HG02970 (cell line): ENCODE measurements at regions not wholly inside any gene's neighbourhood (a gene's known extent, or its start where the extent isn't known, plus 50 kb on each side); places are given as distances from the start of the nearest gene placed in this dataset.
"Not testable (repeated sequence)": the region's sequence is repeated elsewhere in the genome, so short reads cannot be mapped to it uniquely, and the experiment has no call there.

Experiments used
- ATAC-seq: cut with Tn5 transposase; IDR thresholded peaks from one replicate; pipeline ENCODE4 v1.9.1; 2021; ENCODE audit warnings: mild to moderate bottlenecking, moderate library complexity, moderate number of reproducible peaks; ENCODE audit not compliant: unreplicated experiment, low FRiP score

DNA sequence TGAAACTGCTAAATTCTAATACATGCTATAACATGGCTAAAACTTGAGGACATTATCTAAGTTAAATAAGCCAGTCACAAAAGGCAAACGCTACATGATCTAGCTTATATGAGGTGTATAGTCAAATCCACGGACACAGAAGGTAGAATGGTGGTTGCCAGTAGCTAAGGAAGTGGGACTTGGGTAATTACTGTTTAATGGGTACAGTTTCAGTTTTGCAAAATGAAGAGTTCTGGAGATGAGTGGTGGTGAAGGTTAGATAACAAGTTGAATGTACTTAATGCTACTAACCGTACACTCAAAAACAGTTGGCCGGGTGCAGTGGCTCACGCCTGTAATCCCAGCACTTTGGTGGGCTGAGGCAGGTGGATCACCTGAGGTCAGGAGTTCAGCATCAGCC is 644.5 kb upstream of the DIPK2B start:
- ATAC-seq: no peak

DNA sequence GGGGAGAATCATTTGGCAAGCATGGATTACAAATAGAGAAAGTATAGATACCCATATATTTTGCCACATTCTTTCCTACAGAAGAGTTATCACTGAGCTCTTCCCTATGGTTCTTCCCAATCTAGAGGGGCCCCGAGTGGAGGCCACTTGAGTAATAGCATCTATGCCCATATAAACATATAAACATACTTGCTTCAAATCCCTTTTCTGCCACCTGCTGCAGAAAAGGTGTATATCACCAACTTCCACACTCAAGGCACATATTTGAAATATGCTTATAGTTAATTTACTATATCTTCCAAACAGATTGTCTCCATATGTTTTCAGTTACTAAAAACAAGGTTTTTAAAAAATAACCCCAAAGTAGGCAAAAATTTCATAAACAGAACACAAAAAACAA is 642.8 kb upstream of the DIPK2B start:
- ATAC-seq: no peak

DNA sequence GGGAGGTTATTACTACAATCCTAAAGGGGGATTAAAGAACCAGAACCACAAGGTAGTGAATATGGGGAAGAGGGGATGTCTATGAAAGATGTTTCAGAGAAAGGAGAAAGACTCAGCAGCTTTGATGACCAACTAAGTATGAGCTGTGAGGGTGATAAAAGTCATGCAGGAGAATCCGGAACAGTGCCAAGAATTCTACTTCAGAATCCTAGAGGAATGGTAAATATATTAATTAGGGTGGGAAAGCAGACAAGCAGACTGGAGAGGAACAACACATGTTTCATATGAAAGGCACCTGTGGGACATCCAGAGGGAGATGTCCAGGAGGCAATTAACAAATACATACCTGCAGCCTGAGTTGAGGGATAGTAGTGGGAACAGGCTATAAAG is 642.2 kb upstream of the DIPK2B start:
- ATAC-seq: no peak

DNA sequence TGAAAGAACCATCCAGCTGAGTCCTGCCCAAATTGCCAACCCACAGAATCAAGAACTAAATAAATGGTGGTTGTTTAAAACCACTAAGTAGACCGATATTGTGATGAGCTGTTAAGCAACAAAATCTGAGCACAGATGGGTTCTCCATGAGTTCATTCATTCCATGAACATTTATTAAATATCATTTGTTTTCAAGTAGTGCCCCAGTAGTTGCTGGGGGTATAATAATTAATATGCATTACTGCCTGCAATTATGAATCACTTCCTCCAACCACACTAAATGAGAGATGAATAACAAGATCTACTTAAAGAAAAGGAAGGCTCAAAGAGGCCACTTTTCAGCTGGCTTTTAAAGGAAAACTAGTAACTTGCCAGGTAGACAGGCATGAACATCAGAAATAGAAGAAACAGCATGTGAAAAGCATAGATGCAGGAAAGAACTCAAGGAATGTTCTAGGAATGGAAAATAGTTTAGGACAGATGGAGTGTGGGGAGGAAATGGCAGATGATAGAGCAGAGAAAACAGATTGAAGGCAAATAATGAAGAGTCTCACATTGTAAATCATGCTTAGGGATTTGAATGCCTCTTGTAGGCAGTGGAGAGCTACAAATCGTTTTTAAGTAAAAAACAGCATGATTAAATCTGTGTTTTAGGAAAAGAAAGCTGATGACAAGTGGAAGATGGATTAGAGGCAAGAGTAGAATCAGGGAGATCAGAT is 641.7 kb upstream of the DIPK2B start:
- no peak for ATAC-seq

DNA sequence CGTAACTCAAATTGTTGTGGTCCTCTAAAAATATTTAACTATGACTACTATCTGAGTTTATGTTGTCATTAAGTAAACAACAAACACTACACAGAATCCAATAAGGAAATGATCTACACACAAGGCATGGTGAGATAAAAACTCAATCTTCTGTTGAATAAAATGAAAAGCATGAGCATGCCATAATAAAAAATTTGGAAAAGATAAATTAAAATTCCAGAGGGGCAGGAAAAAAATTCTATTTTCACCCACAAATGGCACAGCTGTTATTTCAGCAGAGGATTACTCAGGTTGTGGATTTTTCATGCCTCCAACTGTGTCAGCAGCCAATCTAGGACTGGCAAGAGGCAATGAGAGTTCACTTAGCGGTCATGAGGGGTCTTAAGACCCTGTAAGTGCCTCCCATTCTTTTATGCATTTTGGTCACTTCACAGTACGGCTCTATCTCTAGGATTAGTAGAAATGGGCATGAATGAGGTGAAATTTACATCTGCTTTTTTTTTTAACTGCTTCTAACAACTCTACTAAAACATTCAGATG is 639.8 kb upstream of the DIPK2B start:
- no peak for ATAC-seq

DNA sequence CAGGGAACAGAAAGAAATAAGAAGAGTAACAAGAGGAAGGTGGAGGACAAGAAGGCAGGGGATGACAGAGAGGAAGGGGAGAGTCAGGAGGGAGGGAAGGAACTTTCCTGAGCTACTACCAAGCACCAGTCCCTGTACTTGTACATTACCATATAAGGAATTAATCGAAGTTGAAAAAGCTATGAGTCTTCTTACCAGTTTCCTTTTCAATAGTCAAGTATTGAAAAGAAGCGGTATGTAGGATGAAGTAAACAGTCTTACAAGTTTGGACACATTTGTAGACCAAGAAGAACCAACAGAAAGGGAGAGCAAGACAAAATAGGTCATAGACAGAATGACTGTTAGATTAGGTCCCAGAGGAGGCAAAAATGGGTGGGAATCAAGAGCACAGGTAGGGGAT is 629.7 kb upstream of the DIPK2B start:
- no peak for ATAC-seq

DNA sequence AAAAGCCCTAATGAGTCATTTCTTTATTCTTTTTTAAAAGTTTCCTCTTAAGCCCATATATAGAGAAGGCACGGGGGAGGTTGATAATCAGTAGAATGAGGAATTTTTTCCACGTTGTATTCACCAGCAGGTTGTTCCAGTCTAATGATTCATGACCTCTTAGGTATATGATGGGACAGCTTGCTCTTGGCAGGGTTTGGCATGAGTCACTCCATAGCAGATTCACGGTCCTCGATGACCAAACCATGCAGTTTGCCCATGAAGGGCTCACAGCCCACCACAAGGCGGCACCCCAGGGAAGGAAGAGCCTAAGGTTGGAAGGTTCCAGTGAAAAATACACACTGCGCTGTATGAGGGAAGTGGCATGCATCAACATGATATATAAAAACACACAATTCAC is 623.8 kb upstream of the DIPK2B start:
- no peak for ATAC-seq

DNA sequence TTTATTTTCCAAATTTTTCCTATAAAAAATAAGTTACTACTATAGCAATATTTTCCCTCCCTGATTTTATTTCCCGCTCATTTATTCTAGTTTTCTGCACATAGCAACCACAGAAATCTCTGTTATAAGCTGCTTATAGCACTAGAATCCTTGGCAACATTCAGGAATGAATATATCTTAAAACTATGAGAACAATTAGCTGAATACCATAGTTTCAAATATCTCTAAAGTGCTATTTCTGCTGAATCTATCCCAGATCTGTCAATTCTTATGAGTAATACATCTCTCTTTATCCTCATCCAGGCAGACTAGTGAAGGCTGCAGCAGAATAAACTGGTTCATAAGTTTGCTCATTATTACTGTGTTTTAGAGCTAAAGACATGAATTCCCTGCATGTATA is 622.9 kb upstream of the DIPK2B start:
- ATAC-seq: no peak

DNA sequence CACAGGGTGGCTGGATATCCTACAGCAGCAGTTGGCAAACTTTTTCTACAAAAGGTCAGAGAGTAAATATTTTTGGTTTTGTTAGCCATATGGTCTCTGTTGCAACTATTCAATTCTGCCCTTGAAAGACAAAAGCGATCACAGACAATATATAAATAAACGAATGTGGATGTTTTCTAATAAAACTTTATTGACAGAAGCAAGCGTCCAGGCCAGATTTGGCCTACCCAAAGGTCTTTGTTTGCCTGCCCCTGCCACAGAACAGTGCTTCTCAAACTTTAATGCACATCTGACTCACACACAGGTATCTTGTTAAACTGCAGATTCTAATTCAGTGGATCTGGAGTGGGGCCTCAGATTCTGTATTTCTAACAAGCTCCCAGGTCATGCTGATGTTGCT is 621.4 kb upstream of the DIPK2B start:
- no peak for ATAC-seq

DNA sequence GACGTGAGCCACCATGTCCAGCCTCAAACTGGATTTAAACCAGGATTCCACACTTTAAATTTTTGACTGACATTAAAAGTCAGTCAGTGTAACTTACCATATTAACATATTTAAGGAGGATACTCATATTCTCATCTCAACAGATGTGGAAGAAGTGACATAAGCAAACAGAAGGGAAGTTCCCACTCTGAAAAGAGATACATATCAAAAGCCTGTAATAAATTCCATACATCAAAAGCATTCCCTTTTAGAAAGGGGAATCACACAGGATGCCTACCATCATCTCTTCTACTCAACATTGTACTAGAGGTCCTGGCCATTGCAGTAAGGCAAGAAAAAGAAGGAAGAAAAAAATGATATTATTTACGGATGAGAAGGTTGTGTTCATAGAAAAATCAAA is 618.2 kb upstream of the DIPK2B start:
- ATAC-seq: no peak

DNA sequence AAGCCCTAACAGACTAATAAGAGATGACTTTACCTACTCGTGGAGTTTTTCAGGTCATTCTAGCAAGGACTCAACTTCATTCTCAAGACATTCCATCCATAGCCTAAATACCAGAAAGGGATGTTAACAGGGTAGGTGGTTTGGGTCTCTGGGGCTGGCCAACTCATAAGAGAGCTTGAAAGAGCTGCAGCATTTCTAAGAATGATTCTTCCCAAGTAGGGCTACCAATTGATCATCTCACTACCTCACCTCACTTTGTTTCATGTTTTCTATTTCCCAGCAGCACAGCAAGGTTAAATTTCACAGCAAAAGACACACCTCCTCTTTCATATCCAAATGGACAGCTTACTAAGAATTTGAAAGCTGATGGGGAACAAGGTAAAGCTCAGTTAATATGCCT is 614.8 kb upstream of the DIPK2B start:
- ATAC-seq: no peak

DNA sequence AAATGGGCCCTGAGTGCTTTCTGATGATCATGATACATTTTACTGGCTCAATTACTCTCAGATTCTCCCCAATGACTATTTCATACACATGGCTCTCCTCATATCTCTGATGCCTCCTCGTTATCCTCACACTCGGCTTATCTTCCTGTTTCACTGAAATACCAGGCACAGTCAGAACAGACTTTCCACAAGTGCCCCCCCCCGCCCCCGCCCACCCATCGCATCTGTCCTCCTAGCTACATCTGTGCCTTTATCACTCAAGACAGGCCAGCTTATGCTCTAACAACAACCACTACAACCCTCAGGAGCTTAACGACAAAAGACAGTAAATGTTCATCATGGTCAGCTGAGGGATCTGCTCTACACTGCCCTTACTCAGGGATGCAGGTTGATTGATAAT is 610.6 kb upstream of the DIPK2B start:
- ATAC-seq: no peak

DNA sequence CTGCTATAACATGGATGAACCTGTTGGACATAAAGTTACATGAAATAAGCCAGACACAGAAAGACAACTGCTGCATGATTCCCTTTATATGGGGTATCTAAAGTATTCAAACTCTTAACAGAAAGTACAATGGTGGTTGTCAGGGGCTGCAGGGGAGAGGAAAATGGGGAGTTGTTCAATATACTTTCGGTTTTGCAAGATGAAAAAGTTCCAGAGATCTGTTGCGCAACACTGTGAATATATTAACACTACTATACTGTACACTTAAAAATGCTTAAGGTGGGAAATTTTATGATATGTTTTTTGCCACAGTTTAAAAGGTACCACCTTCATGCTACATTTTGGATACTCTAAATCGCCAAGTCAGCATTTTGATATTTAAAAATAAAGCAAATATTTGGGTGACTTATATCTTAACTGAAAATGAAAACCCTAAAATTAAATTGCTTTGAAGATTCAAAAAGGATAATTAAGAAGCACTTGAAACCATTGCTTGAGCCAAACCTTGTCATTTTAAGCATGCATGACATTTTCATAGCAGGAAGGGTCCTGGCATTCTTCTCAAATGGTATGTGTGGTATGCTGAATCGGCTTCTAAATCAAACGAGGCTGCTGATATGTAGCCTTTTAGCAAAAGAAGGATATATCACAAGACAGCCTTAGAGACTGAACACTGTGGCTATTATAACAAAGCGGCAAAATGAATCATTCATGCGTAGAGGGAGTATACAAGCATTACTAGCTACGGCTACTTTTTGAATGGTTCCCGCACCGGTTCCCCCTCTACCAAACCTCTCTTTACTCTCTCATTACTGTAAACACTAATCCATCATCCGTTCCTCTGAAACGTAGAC is 607.1 kb upstream of the DIPK2B start:
- ATAC-seq: no peak

DNA sequence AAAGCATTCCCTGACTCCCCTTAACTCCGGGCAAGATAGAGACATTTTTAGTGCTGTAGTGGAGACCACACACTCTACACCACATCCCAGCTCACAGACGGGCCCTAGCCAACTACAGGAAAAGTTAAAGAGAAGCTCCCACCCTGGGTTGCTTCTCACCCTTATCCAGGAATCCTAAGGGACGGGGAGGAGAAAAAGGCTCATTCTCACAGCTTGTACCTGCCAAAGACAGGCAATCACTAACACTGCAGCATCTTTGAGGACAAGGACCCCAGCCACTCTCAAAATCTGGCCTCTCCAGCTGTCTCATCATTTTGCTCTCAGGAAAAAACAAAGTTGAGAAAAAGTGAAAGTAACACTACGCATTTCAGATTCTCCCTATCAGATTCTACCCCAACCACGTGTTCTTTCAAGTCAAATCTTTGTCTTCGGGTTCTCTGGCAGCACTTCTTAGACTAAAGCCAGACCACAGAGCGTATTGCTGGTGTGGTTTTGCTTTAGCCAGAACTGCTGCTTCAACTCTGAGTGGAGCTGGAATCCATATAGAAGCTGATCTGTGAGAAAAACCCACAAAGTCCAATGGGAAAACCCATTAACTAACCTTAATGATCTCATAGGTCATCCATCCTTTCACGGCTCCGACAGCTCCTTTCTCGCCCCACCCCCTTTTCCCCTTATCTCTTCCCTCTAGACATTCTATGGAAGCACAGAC is 605.9 kb upstream of the DIPK2B start:
- no peak for ATAC-seq

DNA sequence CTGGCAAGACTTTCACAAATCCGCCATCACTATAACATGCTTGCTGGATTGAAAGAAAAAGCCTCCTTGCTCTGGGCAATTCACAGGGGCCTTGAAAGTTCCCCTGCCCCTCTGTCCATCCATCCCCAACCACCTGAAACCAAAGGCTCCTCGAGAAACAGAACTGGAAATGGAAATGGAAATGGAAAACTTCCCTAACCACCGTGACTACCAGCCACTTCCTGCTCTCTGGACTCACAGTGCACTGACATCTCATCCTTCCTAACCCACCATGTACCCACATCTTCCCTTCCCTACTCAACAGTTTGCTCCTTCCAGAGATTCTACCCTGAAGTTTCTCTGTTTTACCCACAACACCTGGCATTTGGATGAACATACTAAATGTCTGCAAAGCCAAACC is 603.6 kb upstream of the DIPK2B start:
- no peak for ATAC-seq

DNA sequence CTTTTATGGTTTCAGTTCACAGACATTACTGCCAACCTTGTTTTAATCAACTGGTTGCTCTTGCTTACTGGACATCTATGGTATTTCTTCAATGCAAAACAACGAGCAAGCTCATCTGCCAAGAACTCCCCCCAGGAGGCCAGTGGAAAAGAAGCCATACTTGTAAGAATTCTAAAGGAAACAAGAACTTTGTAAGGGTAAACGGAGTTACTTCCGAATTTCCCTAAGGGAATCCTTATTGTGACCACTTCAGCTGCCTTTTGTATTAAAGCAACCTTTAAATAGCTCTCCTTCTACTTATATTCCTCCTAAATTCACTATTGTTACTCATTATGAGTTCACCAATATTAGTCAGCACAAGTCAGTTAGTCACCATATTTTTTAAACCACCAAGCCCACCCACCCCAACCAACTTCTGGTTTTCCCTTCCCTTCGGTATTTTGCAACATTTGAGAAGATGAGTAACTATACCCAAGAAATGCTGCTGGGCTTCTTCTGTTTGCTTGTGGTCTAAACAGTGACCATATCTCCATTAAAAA is 602.8 kb upstream of the DIPK2B start:
- ATAC-seq: no peak

DNA sequence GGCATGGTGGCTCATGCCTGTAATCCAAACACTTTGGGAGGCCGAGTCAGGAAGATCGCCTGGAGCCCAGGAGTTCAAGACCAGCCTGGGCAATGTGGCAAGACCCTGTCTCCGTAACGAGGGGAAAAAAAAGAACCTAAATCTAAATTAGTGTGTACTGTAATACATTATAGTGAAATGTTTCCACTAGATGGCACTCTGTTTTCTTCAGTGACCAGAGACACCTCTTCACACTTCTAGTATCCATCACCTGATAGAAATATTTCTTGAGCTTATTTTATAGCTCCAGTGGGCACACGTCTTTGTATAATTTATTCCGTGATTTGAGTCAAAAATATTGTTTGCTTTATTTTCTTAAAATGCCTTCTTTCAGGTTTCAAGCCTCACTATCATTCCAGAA is 600.9 kb upstream of the DIPK2B start:
- ATAC-seq: no peak

DNA sequence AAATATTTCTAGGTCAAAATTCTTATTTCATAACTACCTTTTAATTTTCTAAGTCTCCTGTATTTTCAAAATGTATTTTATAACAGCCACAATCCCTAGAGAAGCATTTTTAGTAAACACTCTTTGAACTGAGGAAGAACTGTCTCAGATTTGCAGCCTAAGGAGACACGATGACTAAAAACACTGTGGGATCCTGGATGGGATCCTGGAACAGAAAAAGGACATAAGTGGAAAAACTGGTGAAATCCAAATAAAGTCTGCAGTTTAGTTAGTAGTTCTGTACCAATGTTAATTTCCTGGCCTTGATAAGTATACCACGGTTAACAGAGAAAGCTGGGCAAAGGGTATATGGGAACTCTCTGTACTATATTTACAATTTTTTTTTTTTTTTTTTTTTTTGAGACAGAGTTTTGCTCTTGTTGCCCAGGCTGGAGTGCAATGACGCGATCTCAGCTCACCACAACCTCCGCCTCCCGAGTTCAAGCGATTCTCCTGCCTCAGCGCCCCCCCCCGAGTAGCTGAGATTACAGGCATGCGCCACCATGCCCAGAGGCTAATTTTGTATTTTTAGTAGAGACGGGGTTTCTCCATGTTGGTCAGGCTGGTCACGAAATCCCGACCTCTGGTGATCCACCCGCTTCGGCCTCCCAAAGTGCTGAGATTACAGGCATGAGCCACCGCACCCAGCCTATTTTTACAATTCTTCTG is 600.2 kb upstream of the DIPK2B start:
- not testable (repeated sequence) for ATAC-seq

DNA sequence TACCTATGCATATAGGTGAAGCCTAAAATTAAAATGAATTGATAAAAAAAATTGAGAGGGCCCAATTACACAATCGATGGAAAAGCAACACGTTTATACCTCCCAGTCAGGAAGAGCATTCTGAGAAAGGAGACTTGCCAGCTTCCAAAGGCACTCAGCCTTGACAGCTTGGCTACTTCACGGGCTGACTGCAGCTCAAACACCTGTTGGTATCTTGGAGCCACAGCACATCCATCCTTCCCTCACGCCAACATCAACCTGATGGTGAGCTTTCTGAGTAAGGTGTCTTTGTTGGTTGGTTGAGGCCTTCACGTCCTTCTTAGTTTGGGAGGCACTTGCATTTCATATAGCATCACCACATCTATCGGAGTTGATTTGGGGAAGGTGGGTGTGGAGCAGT is 598.9 kb upstream of the DIPK2B start:
- ATAC-seq: no peak

DNA sequence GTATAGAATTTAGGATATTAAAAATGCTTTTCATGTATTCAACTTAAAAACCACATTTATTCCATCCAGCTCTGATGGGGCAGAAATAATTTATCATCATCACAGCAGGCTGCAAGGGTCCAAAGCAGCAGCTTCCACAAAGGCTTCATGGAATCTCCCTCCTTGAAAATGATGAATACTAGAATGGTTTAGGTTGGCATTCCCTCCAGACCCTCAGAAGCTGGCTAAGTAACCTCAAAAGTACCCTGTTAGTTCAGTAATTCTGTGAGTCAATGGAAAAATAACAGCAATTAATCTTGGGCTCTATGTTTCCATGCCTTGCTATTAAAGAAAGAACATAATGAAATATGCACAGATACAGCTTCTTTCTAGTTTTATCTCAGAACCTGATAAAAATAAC is 594.9 kb upstream of the DIPK2B start:
- no peak for ATAC-seq
